ENCODE measurements at regions not wholly inside any gene's neighbourhood (a gene's known extent, or its start where the extent isn't known, plus 50 kb on each side); places are given as distances from the start of the nearest gene placed in this dataset.

DNA sequence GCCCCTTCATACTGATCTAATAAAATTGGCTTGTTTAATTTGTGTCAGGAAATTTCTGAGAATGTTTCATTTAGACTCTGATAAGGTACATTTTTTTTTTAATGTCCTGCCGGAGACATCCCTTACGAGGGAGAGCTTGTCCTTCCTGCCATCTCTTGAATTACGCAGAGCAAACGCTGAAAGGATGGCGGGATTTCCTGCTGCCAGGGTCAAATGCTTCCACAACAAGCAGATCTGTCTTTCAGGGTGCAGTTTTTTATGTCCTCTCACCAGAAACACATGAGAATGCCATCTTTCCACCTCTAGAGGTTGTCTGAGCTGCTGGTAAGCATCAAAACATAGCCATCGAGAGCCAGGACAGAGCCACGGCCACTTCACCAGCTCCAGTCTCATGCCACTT is 126.8 kb upstream of the ARHGAP5 start:
- Histone ChIP-seq H4K20me1 (ENCODE audit: low read depth, low read length) (no peaks in the 10 kb centered on the region), H3F3A (ENCODE audit: insufficient read depth) (no peaks in the 10 kb centered on the region), H3K9me2 (replicated peaks; ENCODE audit: insufficient read depth, low read length) (no peaks in the 10 kb centered on the region), H3K27ac (ENCODE audit: low read depth, low read length) (no peak overlapping the region), H3K27me3 (ENCODE audit: low read length) (no peaks in the 10 kb centered on the region), H3K9ac (ENCODE audit: low read length) (no peak overlapping the region), H3K36me3 (ENCODE audit: low read length) (no peaks in the 10 kb centered on the region), H3K79me2 (ENCODE audit: insufficient read depth, low read length) (no peaks in the 10 kb centered on the region), H3K9me3 (ENCODE audit: insufficient read depth, low read length) (no peaks in the 10 kb centered on the region), H3K4me3 (ENCODE audit: insufficient read depth, low read length, poor library complexity, severe bottlenecking) (no peak overlapping the region), H2AFZ (ENCODE audit: low read depth, low read length, severe bottlenecking) (no peak overlapping the region), H3K4me2 (ENCODE audit: low read depth, low read length, poor library complexity, severe bottlenecking) (no peak overlapping the region)
- no peak for TF ChIP-seq EZH2phosphoT487 (conservative IDR thresholded peaks at IDR 0.05; ENCODE audit: low read length)
- TF ChIP-seq, protein P1, sequence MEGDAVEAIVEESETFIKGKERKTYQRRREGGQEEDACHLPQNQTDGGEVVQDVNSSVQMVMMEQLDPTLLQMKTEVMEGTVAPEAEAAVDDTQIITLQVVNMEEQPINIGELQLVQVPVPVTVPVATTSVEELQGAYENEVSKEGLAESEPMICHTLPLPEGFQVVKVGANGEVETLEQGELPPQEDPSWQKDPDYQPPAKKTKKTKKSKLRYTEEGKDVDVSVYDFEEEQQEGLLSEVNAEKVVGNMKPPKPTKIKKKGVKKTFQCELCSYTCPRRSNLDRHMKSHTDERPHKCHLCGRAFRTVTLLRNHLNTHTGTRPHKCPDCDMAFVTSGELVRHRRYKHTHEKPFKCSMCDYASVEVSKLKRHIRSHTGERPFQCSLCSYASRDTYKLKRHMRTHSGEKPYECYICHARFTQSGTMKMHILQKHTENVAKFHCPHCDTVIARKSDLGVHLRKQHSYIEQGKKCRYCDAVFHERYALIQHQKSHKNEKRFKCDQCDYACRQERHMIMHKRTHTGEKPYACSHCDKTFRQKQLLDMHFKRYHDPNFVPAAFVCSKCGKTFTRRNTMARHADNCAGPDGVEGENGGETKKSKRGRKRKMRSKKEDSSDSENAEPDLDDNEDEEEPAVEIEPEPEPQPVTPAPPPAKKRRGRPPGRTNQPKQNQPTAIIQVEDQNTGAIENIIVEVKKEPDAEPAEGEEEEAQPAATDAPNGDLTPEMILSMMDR (IDR thresholded peaks at IDR 0.05; ENCODE audit: insufficient read depth, low read length, poor library complexity, severe bottlenecking), result no peak

DNA sequence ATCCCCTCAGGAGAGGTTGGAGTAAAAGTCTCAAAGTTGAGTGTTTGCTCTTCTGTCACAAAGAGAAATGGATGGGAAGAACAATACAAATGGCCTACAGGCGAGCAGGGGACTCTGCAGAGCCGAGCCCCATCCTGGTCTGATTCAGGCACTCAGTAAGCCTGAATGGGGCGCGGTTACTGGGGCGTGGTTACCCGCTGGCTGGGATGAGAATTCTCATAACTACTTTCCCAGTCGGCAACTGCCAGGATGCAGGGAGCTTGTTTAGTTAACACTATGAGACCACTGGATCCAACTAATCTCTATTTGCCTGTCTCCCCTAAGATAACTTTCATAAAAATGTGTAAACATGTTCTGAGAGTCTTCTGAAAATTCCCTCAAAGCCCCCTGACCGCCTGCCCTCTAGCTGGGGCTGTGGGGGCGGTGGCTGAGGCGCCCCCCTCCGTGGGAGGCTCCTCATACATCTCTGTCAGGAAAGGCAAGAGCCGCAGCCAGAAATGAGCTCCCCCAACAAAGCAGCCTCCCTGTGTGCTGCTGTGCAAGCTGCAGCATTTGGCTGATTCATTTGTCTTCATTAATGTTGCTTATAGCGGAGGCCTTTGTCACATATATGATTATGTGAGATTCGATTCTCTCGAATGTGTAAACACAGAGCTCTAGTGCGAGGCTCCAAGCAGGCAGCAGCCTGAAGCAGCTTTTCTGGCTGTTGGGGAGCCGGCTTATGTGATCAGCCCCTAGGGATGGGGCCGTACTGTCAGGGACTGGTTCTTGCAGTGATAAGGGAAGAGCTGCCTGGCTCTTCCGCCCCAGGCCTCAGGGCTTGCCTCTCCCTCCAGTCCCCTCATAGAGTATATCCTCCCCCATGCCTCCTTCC is 126.1 kb upstream of the ARHGAP5 start:
- Histone ChIP-seq H3K36me3 (ENCODE audit: low read length) (no peaks in the 10 kb centered on the region), H3K9me3 (ENCODE audit: insufficient read depth, low read length) (no peaks in the 10 kb centered on the region), H3F3A (ENCODE audit: insufficient read depth) (no peaks in the 10 kb centered on the region), H3K79me2 (ENCODE audit: insufficient read depth, low read length) (no peaks in the 10 kb centered on the region), H3K27me3 (ENCODE audit: low read length) (no peaks in the 10 kb centered on the region), H3K4me2 (ENCODE audit: low read depth, low read length, poor library complexity, severe bottlenecking) (no peak overlapping the region), H4K20me1 (ENCODE audit: low read depth, low read length) (no peaks in the 10 kb centered on the region), H3K9ac (ENCODE audit: low read length) (no peak overlapping the region), H2AFZ (ENCODE audit: low read depth, low read length, severe bottlenecking) (no peak overlapping the region), H3K9me2 (replicated peaks; ENCODE audit: insufficient read depth, low read length) (no peaks in the 10 kb centered on the region), H3K4me3 (ENCODE audit: insufficient read depth, low read length, poor library complexity, severe bottlenecking) (no peak overlapping the region), H3K27ac (ENCODE audit: low read depth, low read length) (no peak overlapping the region)
- TF ChIP-seq, protein P1 (IDR thresholded peaks at IDR 0.05; ENCODE audit: insufficient read depth, low read length, poor library complexity, severe bottlenecking), result no peak
- TF ChIP-seq EZH2phosphoT487 (conservative IDR thresholded peaks at IDR 0.05; ENCODE audit: low read length), result no peak

DNA sequence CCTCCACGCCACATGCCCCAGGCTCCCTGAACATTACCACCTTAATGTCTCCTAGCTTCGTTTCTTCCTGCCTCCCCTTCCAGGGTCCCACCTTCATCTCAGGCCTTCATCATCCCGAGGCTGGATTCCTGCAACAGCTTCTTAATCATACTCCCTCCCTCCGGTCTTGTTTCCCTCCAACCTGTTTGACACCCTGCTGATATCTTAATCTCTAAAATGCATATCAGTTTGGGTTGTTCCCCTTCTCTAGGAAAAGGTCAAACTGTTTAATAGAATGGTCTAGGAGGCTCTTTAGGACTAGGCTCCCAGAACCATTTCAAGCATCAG is 125.5 kb upstream of the ARHGAP5 start:
- no peaks in the 10 kb centered on the region for H3K27me3 ChIP-seq (ENCODE audit: low read length)
- H3K4me3 ChIP-seq (ENCODE audit: insufficient read depth, low read length, poor library complexity, severe bottlenecking), result no peak overlapping the region
- H3K9me3 ChIP-seq (ENCODE audit: insufficient read depth, low read length), result no peaks in the 10 kb centered on the region
- TF ChIP-seq, protein P1 (IDR thresholded peaks at IDR 0.05; ENCODE audit: insufficient read depth, low read length, poor library complexity, severe bottlenecking), result no peak
- TF ChIP-seq EZH2phosphoT487 (conservative IDR thresholded peaks at IDR 0.05; ENCODE audit: low read length), result no peak
- H3K9me2 ChIP-seq (replicated peaks; ENCODE audit: insufficient read depth, low read length), result no peaks in the 10 kb centered on the region
- H4K20me1 ChIP-seq (ENCODE audit: low read depth, low read length), result no peaks in the 10 kb centered on the region
- no peak overlapping the region for H3K27ac ChIP-seq (ENCODE audit: low read depth, low read length)
- H3K79me2 ChIP-seq (ENCODE audit: insufficient read depth, low read length), result no peaks in the 10 kb centered on the region
- no peak overlapping the region for H3K9ac ChIP-seq (ENCODE audit: low read length)
- no peak overlapping the region for H2AFZ ChIP-seq (ENCODE audit: low read depth, low read length, severe bottlenecking)
- no peaks in the 10 kb centered on the region for H3K36me3 ChIP-seq (ENCODE audit: low read length)
- H3K4me2 ChIP-seq (ENCODE audit: low read depth, low read length, poor library complexity, severe bottlenecking), result no peak overlapping the region
- no peaks in the 10 kb centered on the region for H3F3A ChIP-seq (ENCODE audit: insufficient read depth)

Data from SU-DHL-6 (cell line).